Astrocyte (in vitro differentiated cells and primary cell): ENCODE measurements at regions not wholly inside any gene's neighbourhood (a gene's known extent, or its start where the extent isn't known, plus 50 kb on each side); places are given as distances from the start of the nearest gene placed in this dataset.

Source experiments
- CTCF ChIP-seq: IDR thresholded peaks from 2 replicates; pipeline ENCODE4 v1.5.1; 2011; ENCODE audit warnings: low read depth, mild to moderate bottlenecking, inconsistent platforms, low read length, moderate library complexity; ENCODE audit not compliant: insufficient read depth
- EZH2 ChIP-seq: IDR thresholded peaks from 2 replicates; pipeline ENCODE4 v1.6.1; 2012; ENCODE audit warnings: mild to moderate bottlenecking, low read length, inconsistent platforms; ENCODE audit not compliant: insufficient read depth

- TF ChIP-seq CTCF = no peak
- TF ChIP-seq EZH2 = no peak
Measured at GRCh38 chr13:48761256-48761655, 107.5 kb downstream of the CYSLTR2 start.
